ENCODE measurements at regions not wholly inside any gene's neighbourhood (a gene's known extent, or its start where the extent isn't known, plus 50 kb on each side); places are given as distances from the start of the nearest gene placed in this dataset.
"Not testable (repeated sequence)": the region's sequence is repeated elsewhere in the genome, so short reads cannot be mapped to it uniquely, and the experiment has no call there.

DNA sequence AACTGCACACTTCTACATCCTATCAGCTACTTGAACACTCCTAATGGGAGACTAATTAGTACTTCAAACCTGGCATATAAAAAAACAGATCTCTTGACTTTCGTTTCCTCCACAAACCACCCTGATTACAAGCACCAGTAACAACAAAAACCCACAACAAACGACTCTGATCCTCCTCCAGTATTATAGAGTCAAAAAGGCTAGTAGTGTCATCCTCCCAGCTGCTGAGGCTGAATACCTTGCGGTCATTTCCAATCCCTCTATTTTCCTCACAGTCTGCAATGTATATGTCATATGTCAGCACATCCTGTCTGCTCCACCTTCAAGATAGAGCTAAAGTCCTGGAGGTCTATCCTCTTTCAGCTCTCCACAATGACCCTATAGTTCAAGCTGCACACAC is 688.9 kb upstream of the RAG2 start:
- H3K4me3 ChIP-seq (ENCODE audit: low read depth, low read length) = no peak overlapping the region
- no peak for DNase-seq (ENCODE audit: low read depth)

DNA sequence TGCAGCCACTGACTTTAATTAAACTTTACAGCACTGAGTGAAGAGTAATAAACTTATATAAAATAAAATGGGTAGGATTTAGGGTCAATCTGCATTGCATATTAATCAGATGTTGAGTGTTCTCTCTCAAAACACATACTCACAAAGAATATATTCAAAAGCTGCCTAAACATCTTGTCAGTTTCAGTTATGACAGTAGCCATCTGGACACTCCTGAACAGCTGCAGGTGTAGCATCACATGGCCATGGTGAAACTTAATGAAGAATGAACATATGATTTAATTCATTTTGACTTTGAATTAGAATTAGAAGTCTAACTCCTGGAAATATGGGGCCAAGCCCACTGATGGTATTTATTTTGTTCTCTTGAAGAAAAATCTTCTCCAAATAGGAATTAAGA is 684.3 kb upstream of the RAG2 start:
- DNase-seq (ENCODE audit: low read depth) = no peak
- H3K4me3 ChIP-seq (ENCODE audit: low read depth, low read length) = no peak overlapping the region
- TF ChIP-seq, protein P1, sequence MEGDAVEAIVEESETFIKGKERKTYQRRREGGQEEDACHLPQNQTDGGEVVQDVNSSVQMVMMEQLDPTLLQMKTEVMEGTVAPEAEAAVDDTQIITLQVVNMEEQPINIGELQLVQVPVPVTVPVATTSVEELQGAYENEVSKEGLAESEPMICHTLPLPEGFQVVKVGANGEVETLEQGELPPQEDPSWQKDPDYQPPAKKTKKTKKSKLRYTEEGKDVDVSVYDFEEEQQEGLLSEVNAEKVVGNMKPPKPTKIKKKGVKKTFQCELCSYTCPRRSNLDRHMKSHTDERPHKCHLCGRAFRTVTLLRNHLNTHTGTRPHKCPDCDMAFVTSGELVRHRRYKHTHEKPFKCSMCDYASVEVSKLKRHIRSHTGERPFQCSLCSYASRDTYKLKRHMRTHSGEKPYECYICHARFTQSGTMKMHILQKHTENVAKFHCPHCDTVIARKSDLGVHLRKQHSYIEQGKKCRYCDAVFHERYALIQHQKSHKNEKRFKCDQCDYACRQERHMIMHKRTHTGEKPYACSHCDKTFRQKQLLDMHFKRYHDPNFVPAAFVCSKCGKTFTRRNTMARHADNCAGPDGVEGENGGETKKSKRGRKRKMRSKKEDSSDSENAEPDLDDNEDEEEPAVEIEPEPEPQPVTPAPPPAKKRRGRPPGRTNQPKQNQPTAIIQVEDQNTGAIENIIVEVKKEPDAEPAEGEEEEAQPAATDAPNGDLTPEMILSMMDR (conservative IDR thresholded peaks at IDR 0.05; ENCODE audit: low read depth, low read length) = no peak

More for the DNA sequence above, 688.9 kb upstream of the RAG2 start:
- TF ChIP-seq, protein P1 (conservative IDR thresholded peaks at IDR 0.05; ENCODE audit: low read depth, low read length) = no peak

DNA sequence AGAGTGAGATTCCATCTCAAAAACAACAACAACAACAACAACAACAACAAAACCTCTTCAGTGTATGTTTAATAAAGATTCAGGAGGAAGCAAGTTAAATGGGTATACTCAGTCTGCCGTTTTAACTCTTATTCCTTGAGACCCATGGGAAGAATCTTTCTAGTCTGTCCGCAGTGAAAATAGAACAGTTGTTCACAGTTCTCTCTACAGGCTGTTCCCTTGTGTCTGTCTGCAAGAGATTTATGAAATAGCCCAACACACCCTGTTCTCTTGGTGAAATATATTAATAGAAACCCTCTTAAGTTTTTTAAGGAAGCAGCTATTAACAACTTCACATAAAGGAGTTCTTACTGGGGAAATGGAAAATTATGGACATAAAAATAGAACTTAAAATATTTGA is 682.2 kb upstream of the RAG2 start:
- H3K4me3 ChIP-seq (ENCODE audit: low read depth, low read length) = no peak overlapping the region
- TF ChIP-seq, protein P1 (conservative IDR thresholded peaks at IDR 0.05; ENCODE audit: low read depth, low read length) = no peak
- DNase-seq (ENCODE audit: low read depth) = no peak

DNA sequence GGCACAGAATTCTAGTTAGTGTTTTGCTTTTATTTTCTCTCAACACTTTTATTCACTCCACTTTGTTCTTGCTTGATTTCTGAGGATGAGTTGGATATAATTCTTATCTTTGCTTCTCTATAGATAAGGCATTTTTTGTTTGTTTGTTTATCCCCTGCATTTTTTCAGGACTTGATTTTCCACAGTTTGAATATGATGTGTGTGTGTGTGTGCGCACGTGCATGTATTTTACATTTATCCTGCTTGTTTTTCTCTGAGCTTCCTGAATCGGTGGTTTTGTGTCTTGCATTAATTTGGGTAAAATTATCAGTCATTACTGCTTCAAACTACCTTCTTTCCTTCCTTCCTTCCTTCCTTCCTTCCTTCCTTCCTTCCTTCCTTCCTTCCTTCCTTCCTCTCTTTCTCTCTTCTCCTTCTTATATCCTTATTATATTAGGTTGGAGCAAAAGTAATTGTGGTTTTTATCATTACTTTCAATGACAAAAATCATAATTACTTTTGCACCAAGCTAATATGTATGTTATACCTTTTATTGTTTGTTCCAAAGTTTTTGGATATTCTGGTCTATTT is 679.9 kb upstream of the RAG2 start:
- TF ChIP-seq, protein P1 (conservative IDR thresholded peaks at IDR 0.05; ENCODE audit: low read depth, low read length) = no peak
- no peak overlapping the region for H3K4me3 ChIP-seq (ENCODE audit: low read depth, low read length)
- DNase-seq (ENCODE audit: low read depth) = no peak

DNA sequence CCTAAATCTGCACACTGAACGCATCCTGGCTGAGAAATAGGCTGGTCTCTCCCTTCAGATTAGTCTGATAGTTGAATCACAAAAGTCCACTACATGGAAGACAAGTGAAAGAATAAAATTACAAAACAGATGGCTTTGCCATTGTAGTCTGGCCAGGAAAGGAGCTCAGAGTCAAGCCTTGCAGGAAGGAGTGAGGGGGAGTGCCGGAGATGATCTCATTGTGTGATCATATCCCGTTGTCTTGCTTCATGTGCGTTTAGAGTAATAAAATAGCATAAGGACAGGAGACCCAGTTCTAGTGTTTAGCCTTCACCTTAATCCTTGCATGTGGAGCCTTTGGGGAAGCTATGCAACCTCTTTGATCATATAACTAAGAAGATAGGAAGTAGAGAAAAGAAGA is 666.7 kb upstream of the RAG2 start:
- no peak for DNase-seq (ENCODE audit: low read depth)
- TF ChIP-seq, protein P1 (conservative IDR thresholded peaks at IDR 0.05; ENCODE audit: low read depth, low read length) = no peak
- H3K4me3 ChIP-seq (ENCODE audit: low read depth, low read length) = no peak overlapping the region

DNA sequence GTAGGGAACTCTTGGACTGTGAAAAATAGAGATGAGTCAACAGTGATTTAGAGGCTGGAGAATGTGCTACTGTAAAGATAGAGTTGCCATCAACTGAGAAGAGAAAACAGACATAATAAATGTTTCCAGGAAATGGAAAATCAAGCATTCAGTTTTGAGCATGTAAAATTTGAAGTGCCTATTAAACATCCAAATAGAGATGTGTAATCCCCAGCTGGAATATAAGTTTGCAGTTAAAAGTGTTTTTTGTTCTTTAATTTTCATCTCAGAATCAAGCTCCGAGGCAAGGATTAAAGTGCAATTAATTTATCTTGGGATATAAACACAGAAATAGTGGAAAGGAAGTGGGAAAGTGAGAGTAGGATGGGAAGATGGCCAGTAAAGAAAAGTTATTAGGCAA is 666.0 kb upstream of the RAG2 start:
- DNase-seq (ENCODE audit: low read depth) = no peak
- no peak overlapping the region for H3K4me3 ChIP-seq (ENCODE audit: low read depth, low read length)
- TF ChIP-seq, protein P1 (conservative IDR thresholded peaks at IDR 0.05; ENCODE audit: low read depth, low read length) = no peak

DNA sequence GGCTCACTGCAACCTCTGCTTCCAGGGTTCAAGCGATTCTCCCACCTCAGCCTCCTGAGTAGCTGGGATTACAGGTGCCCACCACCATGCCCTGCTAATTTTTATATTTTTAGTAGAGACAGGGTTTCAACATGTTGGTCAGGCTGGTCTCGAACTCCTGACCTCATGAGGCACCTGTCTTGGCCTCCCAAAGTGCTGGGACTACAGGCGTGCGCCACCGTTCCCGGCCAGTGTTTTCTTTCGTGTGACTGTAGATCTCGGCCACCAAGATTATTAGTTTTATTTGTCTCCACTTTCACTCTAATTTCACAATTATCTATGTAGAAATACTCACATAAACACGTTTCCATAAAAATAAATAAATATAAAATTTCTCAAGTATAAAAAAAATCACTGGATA is 665.4 kb upstream of the RAG2 start:
- not testable (repeated sequence) for DNase-seq (ENCODE audit: low read depth); H3K4me3 ChIP-seq (ENCODE audit: low read depth, low read length)
